Testis (tissue), 2 donors: ENCODE measurements at regions not wholly inside any gene's neighbourhood (a gene's known extent, or its start where the extent isn't known, plus 50 kb on each side); places are given as distances from the start of the nearest gene placed in this dataset.

Source experiments
- DNase-seq: peaks from one replicate; pipeline ENCODE4 v3.0.0-alpha.2; 2019
- H3K27ac ChIP-seq, 2 donors: fragments of 200-600 bp; sonication (generic); one replicate each; pipeline ENCODE4 v1.5.1; 2019
- H3K27me3 ChIP-seq: fragments of 200-600 bp; sonication (generic); one replicate; pipeline ENCODE4 v1.5.1; 2019
- H3K36me3 ChIP-seq: fragments of 200-600 bp; sonication (generic); one replicate; pipeline ENCODE4 v1.5.1; 2017; ENCODE audit warnings: low read depth; ENCODE audit errors: missing control alignments
- H3K4me1 ChIP-seq: fragments of 200-600 bp; sonication (generic); one replicate; pipeline ENCODE4 v1.5.1; 2019
- H3K4me3 ChIP-seq, 2 donors: fragments of 200-600 bp; sonication (generic); one replicate each; pipeline ENCODE4 v1.5.1; 2017 to 2019
- H3K9me3 ChIP-seq: fragments of 200-600 bp; sonication (generic); one replicate; pipeline ENCODE4 v1.5.1; 2017
- POLR2A ChIP-seq: fragments of 450-650 bp; IDR thresholded peaks from one replicate; pipeline ENCODE4 v1.6.1; 2017; ENCODE audit warnings: antibody characterized with exemption, mild to moderate bottlenecking, moderate library complexity
- WGBS, 2 donors: methylation state at CpG; one replicate each; pipeline ENCODE4 v1.1.5; 2018; 5-methylcytosine and 5-hydroxymethylcytosine counted together
- intact Hi-C: fragments of 100-400 bp; cut with DNase I; formaldehyde crosslinking; loops from one replicate; pipeline ENCODE4 v1.15.1; 2023; ENCODE audit warnings: low total_unique reads
- TF ChIP-seq, protein P1 (sequence below), 3 experiments: fragments of 450-650 bp in 2 of 3; fragments of 200-600 bp in 1 of 3; sonication (generic) in 1 of 3; IDR thresholded peaks; one replicate each; pipeline ENCODE4 v1.5.1; 2016 to 2019; ENCODE audit warnings: antibody characterized with exemption in 3 of 3, mild to moderate bottlenecking in 2 of 3, moderate library complexity in 1 of 3

DNA sequence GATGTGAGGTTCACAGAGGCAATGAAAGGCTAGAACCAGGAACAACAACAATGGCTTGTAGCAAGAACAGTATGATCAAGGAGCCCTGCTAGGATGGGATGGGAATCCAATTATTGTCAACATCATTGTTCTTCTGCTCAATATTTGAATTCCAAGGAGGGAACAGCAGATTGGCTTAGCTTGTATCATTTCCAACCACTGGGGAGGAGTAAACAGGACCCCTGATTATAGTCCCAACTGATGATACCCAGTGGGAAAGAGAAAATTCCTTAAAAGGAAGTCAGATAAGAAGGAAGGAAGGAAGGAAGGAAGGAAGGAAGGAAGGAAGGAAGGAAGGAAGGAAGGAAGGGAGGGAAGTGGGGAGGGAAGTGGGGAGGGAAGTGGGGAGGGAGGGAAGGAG is 69.5 kb upstream of the ZC3H12C start:
- TF ChIP-seq POLR2A: no peak
- TF ChIP-seq, protein P1, sequence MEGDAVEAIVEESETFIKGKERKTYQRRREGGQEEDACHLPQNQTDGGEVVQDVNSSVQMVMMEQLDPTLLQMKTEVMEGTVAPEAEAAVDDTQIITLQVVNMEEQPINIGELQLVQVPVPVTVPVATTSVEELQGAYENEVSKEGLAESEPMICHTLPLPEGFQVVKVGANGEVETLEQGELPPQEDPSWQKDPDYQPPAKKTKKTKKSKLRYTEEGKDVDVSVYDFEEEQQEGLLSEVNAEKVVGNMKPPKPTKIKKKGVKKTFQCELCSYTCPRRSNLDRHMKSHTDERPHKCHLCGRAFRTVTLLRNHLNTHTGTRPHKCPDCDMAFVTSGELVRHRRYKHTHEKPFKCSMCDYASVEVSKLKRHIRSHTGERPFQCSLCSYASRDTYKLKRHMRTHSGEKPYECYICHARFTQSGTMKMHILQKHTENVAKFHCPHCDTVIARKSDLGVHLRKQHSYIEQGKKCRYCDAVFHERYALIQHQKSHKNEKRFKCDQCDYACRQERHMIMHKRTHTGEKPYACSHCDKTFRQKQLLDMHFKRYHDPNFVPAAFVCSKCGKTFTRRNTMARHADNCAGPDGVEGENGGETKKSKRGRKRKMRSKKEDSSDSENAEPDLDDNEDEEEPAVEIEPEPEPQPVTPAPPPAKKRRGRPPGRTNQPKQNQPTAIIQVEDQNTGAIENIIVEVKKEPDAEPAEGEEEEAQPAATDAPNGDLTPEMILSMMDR (IDR thresholded peaks at IDR 0.05): no peak
- intact Hi-C loops: no loop called here
- Histone ChIP-seq H3K27me3 (no peaks in the 10 kb centered on the region), H3K4me1 (peaks cover 8% of the 10 kb centered on the region), H3K4me3 (no peak overlapping the region), H3K36me3 (no peaks in the 10 kb centered on the region), H3K9me3 (no peaks in the 10 kb centered on the region), H3K27ac (no peak overlapping the region)
- no peak for DNase-seq

DNA sequence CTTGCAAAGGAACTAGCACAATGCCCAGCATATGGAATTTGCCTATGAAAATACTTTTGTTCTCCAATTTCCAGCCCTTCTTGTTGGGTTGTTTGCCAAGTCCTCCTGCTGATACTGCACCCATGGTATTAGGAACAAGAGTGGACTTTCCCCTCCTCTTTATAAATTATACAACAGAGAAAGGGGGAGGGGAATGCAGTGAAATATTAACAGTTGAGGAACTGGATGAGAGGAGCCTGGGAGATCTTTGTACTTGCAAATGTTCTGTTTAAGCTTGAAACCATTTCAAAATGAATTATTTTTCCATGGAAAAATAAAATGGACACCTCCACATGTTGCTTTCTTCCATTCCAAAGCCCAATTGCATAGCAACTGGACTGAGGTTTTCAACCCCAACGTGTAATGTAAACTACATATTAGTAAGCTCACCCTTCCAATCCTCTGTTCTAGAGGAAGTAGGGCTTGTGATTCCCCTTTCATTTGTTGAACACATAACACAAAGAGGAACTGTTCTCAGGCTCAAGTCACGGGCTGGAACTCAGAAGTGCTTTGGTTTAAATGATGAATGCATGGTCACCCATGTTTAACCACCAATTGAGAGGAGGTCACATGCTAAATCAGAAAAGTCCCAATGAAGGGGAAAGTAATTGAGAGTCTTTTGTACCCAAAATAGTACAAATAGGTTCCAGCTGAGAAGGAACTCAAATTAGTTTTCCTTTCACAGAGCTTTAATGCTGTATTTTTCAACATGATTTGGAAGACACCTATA is 66.2 kb upstream of the ZC3H12C start:
- 85 to 94% methylated on average over 2 of the region's 2 CpGs for WGBS, 2 donors
- H3K9me3 ChIP-seq: no peaks in the 10 kb centered on the region
- H3K27ac ChIP-seq: no peak overlapping the region
- H3K4me1 ChIP-seq: peaks cover 9% of the 10 kb centered on the region
- H3K4me3 ChIP-seq: no peak overlapping the region
- intact Hi-C loops: no loop called here
- TF ChIP-seq, protein P1 (IDR thresholded peaks at IDR 0.05): no peak
- TF ChIP-seq POLR2A: no peak
- H3K27me3 ChIP-seq: no peaks in the 10 kb centered on the region
- DNase-seq: no peak
- no peaks in the 10 kb centered on the region for H3K36me3 ChIP-seq

DNA sequence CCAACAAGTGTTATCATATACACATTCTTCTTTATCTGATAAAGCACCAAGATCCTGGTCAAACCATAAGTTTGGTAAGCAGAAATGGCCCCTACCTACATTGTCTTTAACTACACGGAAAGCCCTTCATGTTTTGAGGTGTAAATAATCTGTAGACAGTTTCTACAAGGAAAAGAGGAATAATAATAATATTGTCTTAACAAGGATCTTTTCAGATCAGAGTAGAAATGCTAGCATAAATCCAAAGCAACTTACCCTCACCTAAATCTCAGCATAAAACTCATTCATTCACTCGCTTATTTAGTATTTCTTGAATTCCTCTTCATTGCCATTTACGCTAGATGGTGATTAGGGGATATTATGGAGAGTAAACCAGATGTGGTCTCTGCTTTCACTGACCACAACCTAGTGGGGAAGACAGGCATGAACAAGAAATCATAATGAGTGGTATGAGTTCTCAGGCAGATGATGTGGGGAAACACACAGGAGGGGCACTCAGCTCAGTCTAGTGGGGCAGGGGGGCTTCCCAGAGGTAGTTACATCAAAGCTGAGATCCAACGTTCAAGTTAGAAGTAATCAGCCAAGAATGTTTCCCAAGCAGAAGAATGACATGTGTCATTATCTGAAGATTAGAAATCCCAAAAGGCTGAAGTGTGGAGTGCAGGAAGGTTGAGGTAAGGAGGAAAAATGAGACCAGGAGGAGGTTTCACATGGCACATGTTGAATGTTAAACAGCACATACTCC is 65.4 kb upstream of the ZC3H12C start:
- H3K27ac ChIP-seq: no peak overlapping the region
- no peaks in the 10 kb centered on the region for H3K36me3 ChIP-seq
- H3K27me3 ChIP-seq: no peaks in the 10 kb centered on the region
- H3K4me1 ChIP-seq: peaks cover 7% of the 10 kb centered on the region
- H3K4me3 ChIP-seq: no peak overlapping the region
- DNase-seq: no peak
- WGBS, 2 donors: 85 to 90% methylated on average over 4 of the region's 4 CpGs
- no peak for TF ChIP-seq POLR2A
- TF ChIP-seq, protein P1 (IDR thresholded peaks at IDR 0.05): no peak
- intact Hi-C loops: no loop called here
- no peaks in the 10 kb centered on the region for H3K9me3 ChIP-seq

DNA sequence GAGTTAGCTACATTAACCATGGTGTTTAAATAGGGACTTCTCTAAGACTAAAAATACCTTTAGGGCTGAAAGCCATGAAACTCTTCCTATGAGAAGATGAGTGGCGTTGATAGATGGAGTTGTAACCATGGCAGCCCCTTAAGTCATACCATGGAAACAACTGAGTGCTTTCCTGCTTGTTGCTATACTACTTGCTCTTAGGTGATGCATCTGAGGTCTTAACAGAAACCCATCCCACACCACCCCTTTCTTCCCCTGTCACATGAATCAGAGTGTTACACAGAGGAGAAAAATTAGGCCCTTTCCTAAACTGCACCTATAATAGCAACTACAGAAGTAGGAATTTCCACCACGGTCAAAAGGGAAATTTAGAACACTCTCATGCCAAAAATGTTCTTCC is 64.3 kb upstream of the ZC3H12C start:
- H3K27me3 ChIP-seq: no peaks in the 10 kb centered on the region
- H3K4me1 ChIP-seq: peaks cover 7% of the 10 kb centered on the region
- no peaks in the 10 kb centered on the region for H3K9me3 ChIP-seq
- no peak overlapping the region for H3K4me3 ChIP-seq
- intact Hi-C loops: no loop called here
- no peaks in the 10 kb centered on the region for H3K36me3 ChIP-seq
- 89 to 93% methylated on average over 2 of the region's 2 CpGs for WGBS, 2 donors
- TF ChIP-seq, protein P1 (IDR thresholded peaks at IDR 0.05): no peak
- TF ChIP-seq POLR2A: no peak
- no peak overlapping the region for H3K27ac ChIP-seq
- DNase-seq: no peak
